ENCODE measurements at regions not wholly inside any gene's neighbourhood (a gene's known extent, or its start where the extent isn't known, plus 50 kb on each side); places are given as distances from the start of the nearest gene placed in this dataset.

GRCh38 chr3:176969066-176969465, 228.2 kb downstream of the TBL1XR1 start:
- DNase-seq (no peak), ATAC-seq (no peak)
- intact Hi-C loops (cut with micrococcal nuclease): no loop called here

- DNase-seq (no peak), ATAC-seq (no peak)
- intact Hi-C loops (cut with micrococcal nuclease): no loop called here
These were observed 228.7 kb downstream of the TBL1XR1 start for GRCh38 chr3:176968631-176969030.

- ATAC-seq (no peak), DNase-seq (no peak)
- intact Hi-C loops (cut with micrococcal nuclease): no loop called here
These were observed 229.8 kb downstream of the TBL1XR1 start for GRCh38 chr3:176967522-176967921.

GRCh38 chr3:176964661-176965060, 232.6 kb downstream of the TBL1XR1 start:
- intact Hi-C loops (cut with micrococcal nuclease): no loop called here
- no peak for ATAC-seq
- DNase-seq: no peak

- ATAC-seq (no peak), DNase-seq (no peak)
- intact Hi-C loops (cut with micrococcal nuclease): no loop called here
These were observed 235.4 kb downstream of the TBL1XR1 start for GRCh38 chr3:176961916-176962315.

- intact Hi-C loops (cut with micrococcal nuclease): no loop called here
- ATAC-seq: no peak
- DNase-seq: no peak
These were observed 237.4 kb downstream of the TBL1XR1 start for GRCh38 chr3:176959867-176960266.

- no peak for DNase-seq
- no peak for ATAC-seq
- intact Hi-C loops (cut with micrococcal nuclease): no loop called here
These were observed 238.7 kb downstream of the TBL1XR1 start for GRCh38 chr3:176958560-176958959.

GRCh38 chr3:176954517-176954916, 242.8 kb downstream of the TBL1XR1 start:
- intact Hi-C loops (cut with micrococcal nuclease): no loop called here
- ATAC-seq (no peak), DNase-seq (no peak)

- DNase-seq: peak; percentile 82
- ATAC-seq: peak; percentile 96
- intact Hi-C loops (cut with micrococcal nuclease): no loop called here
These were observed 243.9 kb downstream of the TBL1XR1 start for GRCh38 chr3:176953106-176954060.

GRCh38 chr3:176951586-176952292, 245.5 kb downstream of the TBL1XR1 start:
- intact Hi-C loops (cut with micrococcal nuclease): no loop called here
- DNase-seq: no peak
- ATAC-seq: no peak

- peak; percentile 77 for DNase-seq
- intact Hi-C loops (cut with micrococcal nuclease): no loop called here
These were observed 246.1 kb downstream of the TBL1XR1 start for GRCh38 chr3:176951144-176951543.

GRCh38 chr3:176950743-176951142, 246.5 kb downstream of the TBL1XR1 start:
- ATAC-seq (peak; percentile 30), DNase-seq (no peak)
- intact Hi-C loops (cut with micrococcal nuclease): no loop called here

More at GRCh38 chr3:176951144-176951543, 246.1 kb downstream of the TBL1XR1 start:
- ATAC-seq: peak; percentile 89

- intact Hi-C loops (cut with micrococcal nuclease): no loop called here
- DNase-seq (no peak), ATAC-seq (no peak)
These were observed 249.1 kb downstream of the TBL1XR1 start for GRCh38 chr3:176948151-176948550.

- DNase-seq (no peak), ATAC-seq (no peak)
- intact Hi-C loops (cut with micrococcal nuclease): no loop called here
These were observed 251.1 kb downstream of the TBL1XR1 start for GRCh38 chr3:176946202-176946601.

- intact Hi-C loops (cut with micrococcal nuclease): no loop called here
- ATAC-seq (no peak), DNase-seq (no peak)
These were observed 255.0 kb downstream of the TBL1XR1 start for GRCh38 chr3:176942305-176942704.

GRCh38 chr3:176941689-176942088, 255.6 kb downstream of the TBL1XR1 start:
- DNase-seq: no peak
- intact Hi-C loops (cut with micrococcal nuclease): no loop called here
- no peak for ATAC-seq

GRCh38 chr3:176939022-176939817, 258.1 kb downstream of the TBL1XR1 start:
- no peak for DNase-seq
- ATAC-seq: peak; percentile 81
- intact Hi-C loops (cut with micrococcal nuclease): loop anchor here (10.0 kb wide), 1 partner anchor 64 kb away; no protein-coding TSS in a partner anchor

GRCh38 chr3:176937994-176938393, 259.3 kb downstream of the TBL1XR1 start:
- DNase-seq (no peak), ATAC-seq (no peak)
- intact Hi-C loops (cut with micrococcal nuclease): loop anchor here (10.0 kb wide), 1 partner anchor 63 kb away; no protein-coding TSS in a partner anchor

GRCh38 chr3:176937541-176937940, 259.7 kb downstream of the TBL1XR1 start:
- no peak for DNase-seq
- intact Hi-C loops (cut with micrococcal nuclease): loop anchor here (10.0 kb wide), 1 partner anchor 63 kb away; no protein-coding TSS in a partner anchor
- ATAC-seq: no peak

Measured in left ventricle myocardium superior (tissue), 1 donor.